GM19025 (cell line): ENCODE measurements at regions not wholly inside any gene's neighbourhood (a gene's known extent, or its start where the extent isn't known, plus 50 kb on each side); places are given as distances from the start of the nearest gene placed in this dataset.

Experiments used
- ATAC-seq: cut with Tn5 transposase; IDR thresholded peaks from one replicate; pipeline ENCODE4 v1.9.1; 2021; ENCODE audit warnings: mild to moderate bottlenecking, low read depth, moderate library complexity; ENCODE audit not compliant: unreplicated experiment

GRCh38 chr5:143695244-143695864 is 116.6 kb upstream of the HMHB1 start:
- ATAC-seq: no peak

GRCh38 chr5:143694357-143694756 is 117.6 kb upstream of the HMHB1 start:
- ATAC-seq: no peak

DNA sequence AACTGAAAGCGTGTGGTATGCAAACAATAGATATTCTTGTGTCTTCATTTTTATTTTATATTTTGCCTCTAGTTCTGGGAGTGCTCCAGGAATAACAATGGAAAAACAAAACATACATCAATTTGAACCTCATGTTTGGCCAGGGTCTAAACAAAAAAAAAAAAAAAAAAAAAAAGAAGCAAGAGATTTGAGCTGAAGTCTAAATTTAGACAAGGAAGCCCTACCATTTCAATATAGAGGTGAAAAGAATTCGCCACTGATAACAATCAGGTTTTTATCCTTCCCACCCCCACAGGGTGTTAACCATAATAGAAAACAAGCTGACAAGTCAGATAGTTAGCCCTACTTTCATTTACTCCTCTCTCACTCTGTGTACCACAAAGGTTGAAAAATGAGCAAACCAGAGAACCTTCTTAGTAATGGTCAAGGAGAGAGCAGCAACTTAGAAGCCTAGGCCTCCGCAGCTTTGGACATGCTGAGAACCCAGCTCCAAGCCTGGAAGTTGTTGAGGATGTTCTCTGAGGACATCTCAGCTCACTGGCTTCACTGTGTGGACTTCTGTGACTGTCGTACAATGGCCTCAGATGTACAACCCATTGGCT is 118.2 kb upstream of the HMHB1 start:
- ATAC-seq: no peak

DNA sequence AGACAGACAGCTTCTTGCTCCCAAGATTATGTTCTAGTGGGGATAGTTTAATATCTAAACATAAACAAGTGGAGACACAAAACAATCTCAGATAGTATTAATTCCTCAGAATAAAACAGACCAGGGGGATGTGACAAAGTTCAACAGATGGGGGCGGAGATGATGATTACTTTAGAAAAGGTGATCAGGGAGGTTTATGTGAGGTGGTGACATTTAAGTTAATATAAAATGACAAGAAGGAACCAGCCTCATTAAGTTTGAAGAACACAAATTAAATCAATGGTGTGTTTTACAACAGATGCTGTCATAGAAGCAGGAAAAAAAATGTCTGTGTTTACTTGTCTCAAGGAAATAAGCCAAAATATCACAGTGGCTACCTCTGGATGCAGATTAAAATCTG is 119.6 kb upstream of the HMHB1 start:
- no peak for ATAC-seq

- no peak for ATAC-seq
Measured at GRCh38 chr5:143691945-143692290, 120.0 kb upstream of the HMHB1 start.

DNA sequence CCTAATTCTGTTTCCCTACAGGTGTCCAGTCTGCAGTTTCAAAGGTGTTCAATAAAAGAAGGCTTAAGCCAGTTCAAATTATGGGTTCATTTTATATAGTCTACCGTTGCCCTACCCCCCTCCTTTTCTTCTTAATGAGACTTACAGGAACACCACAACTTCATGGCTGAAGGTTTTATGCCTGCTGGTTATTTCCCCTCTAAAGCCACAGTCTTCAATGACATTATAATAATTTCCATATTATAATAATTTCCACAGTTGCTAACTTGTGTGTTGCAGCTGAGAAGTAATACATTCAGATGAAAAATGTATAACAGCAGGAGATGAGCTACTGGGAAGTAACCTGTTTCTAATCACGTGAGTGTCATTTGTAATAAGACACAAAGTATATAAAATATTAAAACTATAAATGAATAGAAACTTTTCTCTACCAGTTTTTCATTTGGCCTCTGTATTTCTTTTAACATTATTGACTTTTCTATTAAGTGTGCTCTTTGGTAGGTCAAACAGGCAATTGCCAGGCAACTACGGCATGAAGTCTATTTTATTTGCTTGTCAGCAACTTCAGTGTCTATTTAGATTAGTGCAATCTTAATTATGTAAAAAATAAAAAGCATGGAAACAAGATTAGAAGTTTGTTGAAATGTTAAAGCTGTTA is 120.5 kb upstream of the HMHB1 start:
- ATAC-seq: no peak

- ATAC-seq: no peak
Measured at GRCh38 chr5:143687604-143688003, 124.4 kb upstream of the HMHB1 start.

DNA sequence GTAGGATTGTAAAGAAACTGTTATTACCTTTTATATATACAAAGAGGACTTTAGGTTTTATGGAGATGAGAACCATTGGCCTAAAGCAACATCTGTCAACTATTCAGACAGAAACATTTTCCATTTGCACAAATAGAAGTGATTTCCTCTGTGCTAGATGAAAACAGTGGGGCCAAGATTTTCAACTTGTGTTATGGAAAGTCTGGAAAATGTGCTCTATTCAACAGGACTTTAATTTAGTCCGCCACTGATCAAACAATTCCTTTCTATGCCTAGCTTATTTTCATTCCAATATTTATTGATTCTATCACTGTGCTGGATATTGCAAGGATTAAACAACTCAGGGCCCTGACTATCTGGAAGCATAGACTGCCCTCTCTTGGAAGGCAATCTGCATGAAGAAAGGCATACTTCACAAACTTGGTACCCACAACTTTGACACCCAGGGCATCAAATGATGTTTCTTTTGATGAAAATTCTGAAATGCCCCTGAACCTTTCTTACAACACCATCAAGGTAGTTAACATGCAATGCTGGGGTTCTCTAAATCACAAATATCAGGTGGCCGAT is 126.6 kb upstream of the HMHB1 start:
- ATAC-seq: no peak

GRCh38 chr5:143683459-143683858 is 128.5 kb upstream of the HMHB1 start:
- ATAC-seq: no peak

GRCh38 chr5:143682929-143683386 is 129.0 kb upstream of the HMHB1 start:
- no peak for ATAC-seq

GRCh38 chr5:143682246-143682905 is 129.6 kb upstream of the HMHB1 start:
- ATAC-seq: no peak

GRCh38 chr5:143680672-143681259 is 131.2 kb upstream of the HMHB1 start:
- ATAC-seq: no peak

GRCh38 chr5:143679777-143680176 is 132.2 kb upstream of the HMHB1 start:
- no peak for ATAC-seq

GRCh38 chr5:143678148-143678905 is 133.6 kb upstream of the HMHB1 start:
- no peak for ATAC-seq

- no peak for ATAC-seq
Measured at GRCh38 chr5:143677403-143677802, 134.6 kb upstream of the HMHB1 start.

DNA sequence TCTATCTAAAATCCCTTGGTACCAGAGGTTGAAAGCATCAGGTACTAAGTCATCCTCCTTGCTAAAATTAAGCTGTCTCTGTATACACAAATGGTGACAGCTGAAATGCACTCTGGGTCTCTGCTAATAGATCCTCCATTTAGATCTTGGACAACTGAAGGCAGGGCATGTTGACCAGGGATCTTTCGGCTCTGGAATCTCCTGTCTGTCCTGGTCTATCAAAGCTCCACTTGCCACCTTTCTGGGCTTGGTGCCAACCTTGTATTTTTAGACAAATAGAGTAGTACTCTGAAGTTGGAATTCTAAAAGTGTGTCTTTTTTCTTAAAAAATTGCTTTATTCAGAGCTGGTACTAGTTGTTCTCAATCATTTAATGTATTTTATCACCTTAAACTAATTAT is 135.2 kb upstream of the HMHB1 start:
- ATAC-seq: no peak

DNA sequence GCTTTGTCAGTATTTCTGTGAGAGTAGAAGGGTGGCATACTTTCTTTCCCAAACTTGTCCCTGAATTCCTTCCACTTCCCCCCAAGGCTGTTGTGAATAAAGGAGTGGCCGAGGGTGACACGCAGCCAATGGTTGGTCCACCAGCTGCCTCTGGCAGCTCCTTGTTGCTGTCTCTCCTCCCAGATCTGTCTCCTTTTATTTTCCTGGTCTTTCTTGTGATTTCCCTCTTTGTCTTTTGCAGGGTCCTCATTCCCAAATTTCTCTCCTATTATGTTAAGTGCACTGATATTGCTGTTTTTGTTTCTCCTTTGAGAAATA is 137.5 kb upstream of the HMHB1 start:
- ATAC-seq: no peak

GRCh38 chr5:143673676-143674468 is 138.1 kb upstream of the HMHB1 start:
- ATAC-seq: no peak

DNA sequence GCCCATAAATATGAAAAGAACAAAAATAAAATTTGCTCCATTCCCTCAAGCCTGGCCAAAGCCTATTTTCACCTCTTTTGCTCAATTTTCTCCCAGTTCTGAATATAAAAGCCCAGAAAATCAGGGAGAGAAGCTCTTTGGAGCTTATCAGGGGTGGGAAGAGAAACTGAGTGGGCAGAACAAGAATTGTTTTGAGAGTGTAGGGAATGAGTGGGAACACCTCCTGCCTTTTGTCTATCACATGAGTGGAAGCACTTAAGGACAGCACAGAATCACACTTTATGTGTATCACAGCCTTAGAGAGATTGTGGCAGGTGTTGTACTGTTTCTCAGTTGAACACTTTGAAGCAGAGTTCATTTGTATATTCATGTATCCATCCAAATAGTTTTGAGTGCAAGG is 139.2 kb upstream of the HMHB1 start:
- ATAC-seq: no peak
